ENCODE measurements at regions not wholly inside any gene's neighbourhood (a gene's known extent, or its start where the extent isn't known, plus 50 kb on each side); places are given as distances from the start of the nearest gene placed in this dataset.

DNA sequence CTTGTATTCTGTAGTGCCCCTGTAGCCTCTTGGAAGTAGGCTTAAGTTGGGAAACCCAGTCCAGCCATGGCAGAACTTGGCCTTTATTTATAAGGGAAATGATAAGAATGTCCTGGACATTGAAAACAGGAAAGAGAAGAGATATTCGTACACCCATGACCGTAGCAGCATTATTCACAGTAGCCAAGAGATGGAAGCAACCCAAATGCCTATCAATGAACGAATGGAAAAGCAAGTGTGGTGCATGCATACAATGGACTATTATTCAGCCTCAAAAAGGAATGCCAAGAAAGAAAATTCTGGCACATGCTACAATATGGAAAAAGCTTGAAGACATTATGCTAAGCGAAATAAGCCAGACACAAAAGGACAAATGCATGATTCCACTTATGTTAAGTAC, 315.3 kb downstream of the CXCL12 start:
- no peak overlapping the region for H3K4me3 ChIP-seq
- H3K27ac ChIP-seq: no peak overlapping the region
- H3K27me3 ChIP-seq: no peaks in the 10 kb centered on the region
- no peaks in the 10 kb centered on the region for H3K36me3 ChIP-seq
- H3K9me3 ChIP-seq: no peaks in the 10 kb centered on the region
- no peak for DNase-seq
- TF ChIP-seq POLR2A (IDR thresholded peaks at IDR 0.05): no peak
- TF ChIP-seq, protein P1, sequence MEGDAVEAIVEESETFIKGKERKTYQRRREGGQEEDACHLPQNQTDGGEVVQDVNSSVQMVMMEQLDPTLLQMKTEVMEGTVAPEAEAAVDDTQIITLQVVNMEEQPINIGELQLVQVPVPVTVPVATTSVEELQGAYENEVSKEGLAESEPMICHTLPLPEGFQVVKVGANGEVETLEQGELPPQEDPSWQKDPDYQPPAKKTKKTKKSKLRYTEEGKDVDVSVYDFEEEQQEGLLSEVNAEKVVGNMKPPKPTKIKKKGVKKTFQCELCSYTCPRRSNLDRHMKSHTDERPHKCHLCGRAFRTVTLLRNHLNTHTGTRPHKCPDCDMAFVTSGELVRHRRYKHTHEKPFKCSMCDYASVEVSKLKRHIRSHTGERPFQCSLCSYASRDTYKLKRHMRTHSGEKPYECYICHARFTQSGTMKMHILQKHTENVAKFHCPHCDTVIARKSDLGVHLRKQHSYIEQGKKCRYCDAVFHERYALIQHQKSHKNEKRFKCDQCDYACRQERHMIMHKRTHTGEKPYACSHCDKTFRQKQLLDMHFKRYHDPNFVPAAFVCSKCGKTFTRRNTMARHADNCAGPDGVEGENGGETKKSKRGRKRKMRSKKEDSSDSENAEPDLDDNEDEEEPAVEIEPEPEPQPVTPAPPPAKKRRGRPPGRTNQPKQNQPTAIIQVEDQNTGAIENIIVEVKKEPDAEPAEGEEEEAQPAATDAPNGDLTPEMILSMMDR (IDR thresholded peaks at IDR 0.05): no peak
- peaks cover 0 to 15% (median 0%) of the 10 kb centered on the region in 4 donors for H3K4me1 ChIP-seq

DNA sequence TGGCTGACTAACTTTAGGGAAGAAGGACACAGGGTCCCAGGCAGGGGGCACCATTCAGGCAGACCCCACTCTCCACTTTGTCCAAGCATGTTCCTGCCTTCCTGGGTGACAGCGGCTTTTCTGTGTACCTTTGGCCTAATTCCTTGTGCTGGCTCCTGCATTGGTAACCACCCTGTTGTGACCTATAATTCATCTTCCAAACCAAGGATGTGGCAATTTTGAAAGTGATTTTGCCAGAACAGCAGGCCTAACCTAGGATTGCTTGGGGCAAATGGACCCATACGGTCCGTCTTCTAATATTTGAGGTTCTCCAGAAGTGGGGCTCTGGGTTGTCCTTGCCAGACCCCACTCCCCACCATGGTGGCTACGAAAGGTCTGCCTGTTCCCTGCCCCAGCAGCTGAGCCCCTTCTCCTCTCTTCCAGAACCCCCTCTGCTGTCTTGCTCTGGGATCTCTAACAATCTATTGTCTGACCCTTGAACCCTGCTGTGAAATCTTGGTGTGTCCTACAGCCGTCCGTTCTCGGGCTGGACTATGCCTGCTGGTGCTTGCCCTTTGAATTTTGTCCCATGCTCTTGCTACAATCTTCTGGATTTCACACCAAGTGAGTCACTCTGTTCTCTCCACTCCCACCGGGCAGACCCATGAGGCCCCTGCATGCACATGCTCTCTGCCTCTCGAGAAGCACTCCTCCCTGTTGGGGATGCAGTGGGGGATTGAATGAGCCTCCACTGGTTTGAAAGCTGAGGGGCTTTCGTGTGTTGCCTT, 316.0 kb downstream of the CXCL12 start:
- Histone ChIP-seq H3K27me3 (no peaks in the 10 kb centered on the region), H3K9me3 (no peaks in the 10 kb centered on the region), H3K4me3 (no peak overlapping the region), H3K27ac (no peak overlapping the region), H3K36me3 (no peaks in the 10 kb centered on the region), H3K4me1 (peaks cover 0 to 15% (median 0%) of the 10 kb centered on the region in 4 donors)
- no peak for DNase-seq
- TF ChIP-seq, protein P1 (IDR thresholded peaks at IDR 0.05): no peak
- no peak for TF ChIP-seq POLR2A (IDR thresholded peaks at IDR 0.05)

DNA sequence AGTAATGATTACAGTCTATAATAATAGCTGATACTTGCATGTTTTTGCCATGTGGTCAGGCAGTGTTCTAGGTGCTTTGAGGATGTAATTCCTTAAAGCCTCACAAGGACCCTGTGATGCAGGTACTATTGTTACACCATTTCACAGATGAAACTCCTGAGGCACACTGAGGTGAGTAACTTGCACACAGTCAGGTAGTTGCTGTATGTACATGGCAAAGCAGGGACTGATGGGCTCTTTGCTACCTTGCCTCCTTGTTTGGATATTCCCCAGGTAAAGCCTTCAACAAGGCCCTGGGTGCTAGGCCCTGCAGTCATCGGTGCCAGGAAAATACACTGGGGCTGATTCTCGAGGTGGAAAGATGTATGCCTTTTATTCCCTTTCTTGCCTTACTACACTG, 317.5 kb downstream of the CXCL12 start:
- Histone ChIP-seq H3K36me3 (no peaks in the 10 kb centered on the region), H3K4me3 (no peak overlapping the region), H3K9me3 (no peaks in the 10 kb centered on the region), H3K27me3 (no peaks in the 10 kb centered on the region), H3K27ac (no peak overlapping the region), H3K4me1 (peaks cover 0 to 15% (median 0%) of the 10 kb centered on the region in 4 donors)
- DNase-seq: no peak
- TF ChIP-seq, protein P1 (IDR thresholded peaks at IDR 0.05): no peak
- no peak for TF ChIP-seq POLR2A (IDR thresholded peaks at IDR 0.05)

DNA sequence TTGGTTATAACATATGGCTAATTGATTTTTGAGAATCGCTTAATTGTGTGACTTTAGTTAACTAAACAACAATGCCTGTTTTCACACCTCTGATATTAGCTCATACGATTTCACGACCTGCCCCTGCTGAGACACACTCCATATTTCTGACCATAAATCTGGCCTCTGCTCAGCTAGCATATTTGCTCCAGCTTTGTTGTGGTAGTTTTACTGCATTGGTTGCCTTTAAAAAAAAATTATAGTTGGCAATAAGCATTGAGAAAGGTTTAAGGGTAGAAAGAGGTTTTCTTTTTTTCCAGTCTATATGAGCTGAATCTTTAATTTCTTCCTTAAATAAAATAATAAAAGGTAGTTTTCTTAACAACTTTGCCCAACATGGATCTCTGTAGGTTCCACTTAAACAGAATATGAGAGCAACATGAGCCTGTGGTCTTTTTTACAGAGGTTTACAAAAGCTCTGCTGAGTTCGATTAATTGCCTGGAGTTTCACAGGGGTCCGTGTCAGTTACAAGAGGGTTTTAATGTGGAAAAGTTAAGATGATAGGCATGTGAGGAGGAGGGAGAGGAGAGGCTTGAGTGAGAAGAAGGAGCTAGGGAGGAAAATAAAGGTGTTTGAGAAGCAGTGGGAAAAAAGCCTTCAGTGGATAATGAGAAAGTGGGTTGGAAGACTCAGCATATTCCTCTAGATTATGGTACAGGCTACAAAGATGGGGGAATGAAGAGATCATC, 318.2 kb downstream of the CXCL12 start:
- peaks cover 0 to 15% (median 0%) of the 10 kb centered on the region in 4 donors for H3K4me1 ChIP-seq
- no peak for TF ChIP-seq POLR2A (IDR thresholded peaks at IDR 0.05)
- TF ChIP-seq, protein P1 (IDR thresholded peaks at IDR 0.05): no peak
- no peak overlapping the region for H3K4me3 ChIP-seq
- H3K9me3 ChIP-seq: no peaks in the 10 kb centered on the region
- no peaks in the 10 kb centered on the region for H3K27me3 ChIP-seq
- H3K27ac ChIP-seq: no peak overlapping the region
- no peak for DNase-seq
- H3K36me3 ChIP-seq: no peaks in the 10 kb centered on the region

DNA sequence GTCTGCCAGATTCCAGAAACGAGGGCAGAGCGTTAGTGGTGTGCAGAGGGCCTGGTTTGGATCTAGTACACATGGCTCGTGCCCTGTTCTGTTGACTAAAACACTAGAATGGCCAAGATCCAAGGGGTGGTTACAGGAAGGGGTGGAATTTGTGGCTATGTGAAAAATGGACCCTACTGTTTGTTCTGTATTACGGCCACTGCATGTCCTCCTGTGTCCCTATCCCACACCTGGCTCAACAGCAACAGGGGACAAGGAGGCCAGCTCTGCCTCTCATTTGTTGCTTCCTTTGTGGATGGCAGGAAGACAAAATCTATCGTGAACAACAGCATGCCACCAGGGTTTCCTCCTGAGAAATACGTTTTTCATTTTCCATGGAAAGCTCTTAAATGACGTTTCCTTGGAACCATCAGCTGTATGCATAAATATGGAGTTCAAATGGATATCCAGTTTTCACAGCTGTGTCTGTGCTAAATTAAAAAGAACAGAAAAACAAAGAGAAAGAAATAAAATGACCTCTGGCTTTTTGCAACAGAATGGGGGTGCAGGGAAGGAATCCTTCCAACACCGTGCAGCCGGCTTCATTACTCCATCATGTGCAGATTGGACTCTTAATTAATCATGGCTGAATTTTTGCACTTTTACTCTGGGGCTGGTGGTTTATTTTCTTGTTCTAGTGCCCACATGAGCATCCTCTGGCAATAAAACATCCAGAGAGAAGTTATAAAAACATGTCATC, 318.9 kb downstream of the CXCL12 start:
- Histone ChIP-seq H3K9me3 (no peaks in the 10 kb centered on the region), H3K27me3 (no peaks in the 10 kb centered on the region), H3K4me1 (peaks cover 0 to 15% (median 0%) of the 10 kb centered on the region in 4 donors), H3K27ac (peak overlapping the region in 1 of 4 donors; percentile 22), H3K4me3 (no peak overlapping the region), H3K36me3 (no peaks in the 10 kb centered on the region)
- TF ChIP-seq, protein P1 (IDR thresholded peaks at IDR 0.05): no peak
- TF ChIP-seq POLR2A (IDR thresholded peaks at IDR 0.05): no peak
- DNase-seq: no peak
